Activated naive CD4-positive, alpha-beta T cell treated with anti-CD3 and anti-CD28 coated beads, Interleukin-2, amount 50 U/mL, for 24 hours (primary cell): ENCODE measurements at regions not wholly inside any gene's neighbourhood (a gene's known extent, or its start where the extent isn't known, plus 50 kb on each side); places are given as distances from the start of the nearest gene placed in this dataset.

Source experiments
- H3K27ac Mint-ChIP-seq: one replicate; pipeline ENCODE4 v1.8.0; 2021; ENCODE audit warnings: mild to moderate bottlenecking, mixed read lengths
- H3K27me3 Mint-ChIP-seq: one replicate; pipeline ENCODE4 v1.8.0; 2021; ENCODE audit warnings: mixed read lengths
- H3K36me3 Mint-ChIP-seq: one replicate; pipeline ENCODE4 v1.8.0; 2021; ENCODE audit warnings: mixed read lengths
- H3K4me1 Mint-ChIP-seq: one replicate; pipeline ENCODE4 v1.8.0; 2021; ENCODE audit warnings: mixed read lengths
- H3K4me3 Mint-ChIP-seq: one replicate; pipeline ENCODE4 v1.8.0; 2021; ENCODE audit warnings: mild to moderate bottlenecking, mixed read lengths
- H3K9me3 Mint-ChIP-seq: one replicate; pipeline ENCODE4 v1.8.0; 2021; ENCODE audit warnings: mixed read lengths

- Mint-ChIP-seq H3K9me3 (peaks cover 4% of the 10 kb centered on the region), H3K4me3 (no peak overlapping the region), H3K27ac (no peak overlapping the region), H3K27me3 (no peaks in the 10 kb centered on the region), H3K4me1 (no peaks in the 10 kb centered on the region), H3K36me3 (no peaks in the 10 kb centered on the region)
Observed at GRCh38 chr6:102405860-102406259, 1012.4 kb downstream of the GRIK2 start.

GRCh38 chr6:102402635-102403329 lies 1009.3 kb downstream of the GRIK2 start:
- H3K27ac Mint-ChIP-seq: no peak overlapping the region
- H3K4me1 Mint-ChIP-seq: no peaks in the 10 kb centered on the region
- H3K36me3 Mint-ChIP-seq: no peaks in the 10 kb centered on the region
- H3K9me3 Mint-ChIP-seq: peaks cover 4% of the 10 kb centered on the region
- H3K27me3 Mint-ChIP-seq: no peaks in the 10 kb centered on the region
- H3K4me3 Mint-ChIP-seq: no peak overlapping the region

- no peaks in the 10 kb centered on the region for H3K4me1 Mint-ChIP-seq
- no peaks in the 10 kb centered on the region for H3K36me3 Mint-ChIP-seq
- no peaks in the 10 kb centered on the region for H3K9me3 Mint-ChIP-seq
- no peak overlapping the region for H3K27ac Mint-ChIP-seq
- no peak overlapping the region for H3K4me3 Mint-ChIP-seq
- H3K27me3 Mint-ChIP-seq: no peaks in the 10 kb centered on the region
Observed at GRCh38 chr6:102398788-102399390, 1005.4 kb downstream of the GRIK2 start.

GRCh38 chr6:102390541-102390940 lies 997.0 kb downstream of the GRIK2 start:
- Mint-ChIP-seq H3K27ac (no peak overlapping the region), H3K36me3 (no peaks in the 10 kb centered on the region), H3K27me3 (no peaks in the 10 kb centered on the region), H3K9me3 (no peaks in the 10 kb centered on the region), H3K4me1 (no peaks in the 10 kb centered on the region), H3K4me3 (no peak overlapping the region)

DNA sequence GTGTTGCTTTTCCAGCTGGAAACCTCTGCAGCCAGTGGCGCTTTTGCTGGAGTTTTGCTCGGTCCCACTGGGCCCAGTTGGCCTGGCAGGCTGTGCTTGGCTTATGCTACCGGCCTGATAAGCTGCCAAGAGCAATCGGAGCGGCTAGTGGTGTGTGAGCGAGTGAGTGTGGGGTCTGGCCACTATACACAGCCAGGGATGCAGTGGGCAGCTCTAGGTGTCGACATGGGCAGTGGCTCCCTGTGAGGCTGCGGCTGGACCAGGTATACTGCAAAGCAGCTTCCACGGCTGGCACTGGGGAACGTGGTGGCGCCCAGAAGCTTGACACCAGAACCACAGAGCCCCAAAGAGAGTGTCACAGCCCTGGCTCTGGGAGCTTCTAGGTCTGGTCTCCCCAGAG lies 996.5 kb downstream of the GRIK2 start:
- no peak overlapping the region for H3K4me3 Mint-ChIP-seq
- no peaks in the 10 kb centered on the region for H3K4me1 Mint-ChIP-seq
- no peaks in the 10 kb centered on the region for H3K9me3 Mint-ChIP-seq
- no peak overlapping the region for H3K27ac Mint-ChIP-seq
- no peaks in the 10 kb centered on the region for H3K27me3 Mint-ChIP-seq
- H3K36me3 Mint-ChIP-seq: no peaks in the 10 kb centered on the region

- Mint-ChIP-seq H3K27me3 (no peaks in the 10 kb centered on the region), H3K27ac (no peak overlapping the region), H3K9me3 (no peaks in the 10 kb centered on the region), H3K4me1 (no peaks in the 10 kb centered on the region), H3K4me3 (no peak overlapping the region), H3K36me3 (no peaks in the 10 kb centered on the region)
Observed at GRCh38 chr6:102387326-102388033, 994.0 kb downstream of the GRIK2 start.

DNA sequence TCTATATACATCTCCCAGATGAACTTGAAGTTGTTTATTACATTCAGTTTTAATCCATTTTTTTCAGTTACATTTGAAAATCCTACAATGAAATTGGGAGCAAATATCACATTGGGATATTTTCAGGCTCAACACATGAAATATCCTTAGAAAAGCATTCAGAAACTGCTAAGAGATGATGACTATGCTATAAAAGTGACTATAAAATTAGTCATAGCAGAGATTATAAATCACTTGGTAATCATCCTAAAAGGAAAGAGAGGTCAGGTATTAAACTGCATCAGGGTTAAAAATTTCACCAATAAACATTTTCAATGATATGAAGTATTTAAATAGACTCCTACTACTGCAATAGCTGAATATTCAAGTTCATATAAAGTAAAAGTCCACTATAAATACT lies 987.7 kb downstream of the GRIK2 start:
- no peaks in the 10 kb centered on the region for H3K9me3 Mint-ChIP-seq
- H3K4me1 Mint-ChIP-seq: no peaks in the 10 kb centered on the region
- H3K4me3 Mint-ChIP-seq: no peak overlapping the region
- H3K36me3 Mint-ChIP-seq: no peaks in the 10 kb centered on the region
- H3K27me3 Mint-ChIP-seq: no peaks in the 10 kb centered on the region
- H3K27ac Mint-ChIP-seq: no peak overlapping the region

DNA sequence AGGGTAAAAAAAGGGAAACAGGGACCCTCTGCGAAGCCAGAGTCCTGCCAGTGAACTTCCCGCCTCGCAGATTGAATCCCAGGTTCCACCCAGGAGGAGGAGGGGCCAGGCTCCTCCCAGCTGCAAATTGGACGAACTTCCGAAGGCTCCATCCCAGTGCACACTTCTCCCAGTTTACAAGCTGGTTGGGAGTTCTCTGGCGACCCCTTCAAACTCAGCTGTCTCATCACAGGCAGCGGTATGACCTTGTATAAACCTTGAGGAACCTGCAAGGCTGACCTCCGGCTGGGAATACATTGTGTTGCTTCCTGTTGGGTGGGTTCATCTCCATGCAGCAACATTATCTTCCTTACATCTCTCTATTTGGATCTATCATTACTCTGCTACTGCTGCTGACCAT lies 962.7 kb downstream of the GRIK2 start:
- Mint-ChIP-seq H3K27ac (no peak overlapping the region), H3K4me1 (no peaks in the 10 kb centered on the region), H3K4me3 (no peak overlapping the region), H3K9me3 (peaks cover 6% of the 10 kb centered on the region), H3K36me3 (no peaks in the 10 kb centered on the region), H3K27me3 (no peaks in the 10 kb centered on the region)

DNA sequence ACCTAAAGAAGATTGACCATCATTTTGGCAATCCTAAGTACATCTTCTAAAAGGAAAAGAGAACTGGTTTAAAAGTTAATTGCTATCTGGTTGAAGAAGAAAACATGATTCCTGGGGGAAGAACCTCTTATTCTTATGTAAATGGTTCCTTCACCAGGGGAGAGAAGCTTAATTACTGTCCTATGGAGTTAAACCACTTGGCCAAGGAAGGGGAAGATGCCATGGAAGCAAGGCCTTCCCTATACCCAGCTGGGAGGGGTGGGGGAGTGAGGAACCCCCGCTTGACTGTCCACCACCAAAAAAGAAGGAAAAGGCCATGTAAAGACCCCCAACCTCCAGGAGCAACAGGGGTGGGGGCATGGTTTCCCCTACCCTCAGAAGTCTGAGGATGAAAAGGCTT lies 962.1 kb downstream of the GRIK2 start:
- H3K27me3 Mint-ChIP-seq: no peaks in the 10 kb centered on the region
- H3K27ac Mint-ChIP-seq: no peak overlapping the region
- no peak overlapping the region for H3K4me3 Mint-ChIP-seq
- peaks cover 6% of the 10 kb centered on the region for H3K9me3 Mint-ChIP-seq
- no peaks in the 10 kb centered on the region for H3K36me3 Mint-ChIP-seq
- no peaks in the 10 kb centered on the region for H3K4me1 Mint-ChIP-seq

DNA sequence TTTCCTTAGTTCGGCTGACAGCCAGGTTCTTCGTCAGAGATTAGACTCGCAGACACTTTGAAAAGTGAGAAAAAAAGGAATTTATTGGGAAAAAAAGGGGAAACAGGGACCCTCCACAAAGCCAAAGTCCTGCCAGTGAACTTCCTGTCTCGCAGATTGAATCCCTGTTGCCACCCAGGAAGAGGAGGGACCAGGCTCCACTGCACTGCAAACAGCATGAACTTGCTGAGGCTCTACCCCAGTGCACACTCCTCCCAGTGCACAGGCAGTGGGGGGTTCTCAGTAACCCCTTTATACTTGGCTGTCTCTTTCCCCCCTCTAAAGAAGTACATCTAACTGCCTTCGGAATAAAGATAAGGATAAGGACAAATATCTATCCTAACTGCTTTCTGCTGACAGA lies 959.0 kb downstream of the GRIK2 start:
- Mint-ChIP-seq H3K27me3 (no peaks in the 10 kb centered on the region), H3K4me3 (no peak overlapping the region), H3K27ac (no peak overlapping the region), H3K4me1 (no peaks in the 10 kb centered on the region), H3K9me3 (peaks cover 6% of the 10 kb centered on the region), H3K36me3 (no peaks in the 10 kb centered on the region)

GRCh38 chr6:102344769-102345168 lies 951.3 kb downstream of the GRIK2 start:
- Mint-ChIP-seq H3K4me3 (no peak overlapping the region), H3K27ac (no peak overlapping the region), H3K27me3 (no peaks in the 10 kb centered on the region), H3K4me1 (no peaks in the 10 kb centered on the region), H3K36me3 (no peaks in the 10 kb centered on the region), H3K9me3 (peaks cover 8% of the 10 kb centered on the region)

DNA sequence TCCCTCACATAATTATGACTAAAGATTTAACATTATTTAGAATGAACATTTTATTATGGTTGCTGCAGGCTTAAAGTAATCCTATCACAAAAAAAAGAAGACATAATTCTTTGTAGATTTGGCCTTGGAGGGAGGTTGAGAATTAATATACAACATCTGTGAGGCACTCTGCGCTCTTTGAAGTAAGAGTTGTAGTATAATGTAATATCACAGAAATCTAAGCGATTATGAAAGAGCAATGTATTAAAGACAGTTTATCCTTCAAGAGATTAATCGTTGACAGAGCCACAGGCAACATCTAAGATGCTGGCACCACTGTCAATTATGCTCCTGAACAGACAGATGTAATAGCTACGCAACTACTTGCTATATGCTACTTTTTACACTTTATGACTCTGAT lies 946.8 kb downstream of the GRIK2 start:
- no peak overlapping the region for H3K27ac Mint-ChIP-seq
- H3K4me1 Mint-ChIP-seq: no peaks in the 10 kb centered on the region
- peaks cover 1% of the 10 kb centered on the region for H3K9me3 Mint-ChIP-seq
- H3K27me3 Mint-ChIP-seq: no peaks in the 10 kb centered on the region
- H3K36me3 Mint-ChIP-seq: no peaks in the 10 kb centered on the region
- no peak overlapping the region for H3K4me3 Mint-ChIP-seq

- Mint-ChIP-seq H3K4me3 (no peak overlapping the region), H3K36me3 (no peaks in the 10 kb centered on the region), H3K27ac (no peak overlapping the region), H3K4me1 (no peaks in the 10 kb centered on the region), H3K9me3 (no peaks in the 10 kb centered on the region), H3K27me3 (no peaks in the 10 kb centered on the region)
Observed at GRCh38 chr6:102333736-102334135, 940.2 kb downstream of the GRIK2 start.

- H3K4me1 Mint-ChIP-seq: no peaks in the 10 kb centered on the region
- no peak overlapping the region for H3K4me3 Mint-ChIP-seq
- H3K9me3 Mint-ChIP-seq: no peaks in the 10 kb centered on the region
- no peaks in the 10 kb centered on the region for H3K36me3 Mint-ChIP-seq
- H3K27me3 Mint-ChIP-seq: no peaks in the 10 kb centered on the region
- no peak overlapping the region for H3K27ac Mint-ChIP-seq
Observed at GRCh38 chr6:102327697-102328225, 934.3 kb downstream of the GRIK2 start.

DNA sequence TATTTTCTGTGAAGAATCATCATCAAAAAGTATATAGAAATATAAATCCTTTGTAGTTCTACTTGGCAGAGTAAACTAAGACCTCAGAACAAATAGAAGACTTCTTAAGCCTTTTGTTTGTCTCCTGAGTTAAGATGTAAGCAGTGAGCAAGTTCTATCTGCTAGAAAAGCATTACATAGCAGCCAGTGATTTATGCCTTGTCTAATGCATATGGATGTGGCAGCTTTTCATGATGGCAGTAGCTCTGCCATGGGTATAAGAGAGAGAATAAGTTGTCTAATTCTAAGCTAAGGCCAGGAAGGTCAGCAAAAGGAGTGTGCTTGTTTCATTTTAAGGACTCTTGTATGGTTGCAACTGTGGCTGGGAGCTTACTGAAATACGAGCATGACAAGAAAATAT lies 920.2 kb downstream of the GRIK2 start:
- Mint-ChIP-seq H3K27me3 (no peaks in the 10 kb centered on the region), H3K36me3 (no peaks in the 10 kb centered on the region), H3K4me3 (no peak overlapping the region), H3K27ac (no peak overlapping the region), H3K4me1 (no peaks in the 10 kb centered on the region), H3K9me3 (peaks cover 12% of the 10 kb centered on the region)

- no peak overlapping the region for H3K27ac Mint-ChIP-seq
- peaks cover 15% of the 10 kb centered on the region for H3K9me3 Mint-ChIP-seq
- no peaks in the 10 kb centered on the region for H3K36me3 Mint-ChIP-seq
- no peaks in the 10 kb centered on the region for H3K27me3 Mint-ChIP-seq
- H3K4me3 Mint-ChIP-seq: no peak overlapping the region
- H3K4me1 Mint-ChIP-seq: no peaks in the 10 kb centered on the region
Observed at GRCh38 chr6:102309700-102310099, 916.2 kb downstream of the GRIK2 start.
